ENCODE measurements at regions not wholly inside any gene's neighbourhood (a gene's known extent, or its start where the extent isn't known, plus 50 kb on each side); places are given as distances from the start of the nearest gene placed in this dataset.
A peak's percentile ranks its signal among the peaks of the same experiment; 100 is the strongest.

- TF ChIP-seq ZMYM2 (CRISPR knock-in tag; IDR thresholded peaks at IDR 0.05), result 0 out of 2 replicates have a peak, but pooled peaks have one; percentile 38
- no peak for TF ChIP-seq PRMT3 (CRISPR knock-in tag; IDR thresholded peaks at IDR 0.05; ENCODE audit: borderline replicate concordance, low read depth)
- TF ChIP-seq ZNF800 (CRISPR knock-in tag; IDR thresholded peaks at IDR 0.05), result peak; percentile 95
- no peak for TF ChIP-seq CBX2 (IDR thresholded peaks at IDR 0.05; ENCODE audit: low read depth, low read length)
- TF ChIP-seq CBX2 (CRISPR knock-in tag; IDR thresholded peaks at IDR 0.05; ENCODE audit: low read depth), result no peak
- TF ChIP-seq SMARCC2 (IDR thresholded peaks at IDR 0.05), result no peak
- TF ChIP-seq, protein P1, sequence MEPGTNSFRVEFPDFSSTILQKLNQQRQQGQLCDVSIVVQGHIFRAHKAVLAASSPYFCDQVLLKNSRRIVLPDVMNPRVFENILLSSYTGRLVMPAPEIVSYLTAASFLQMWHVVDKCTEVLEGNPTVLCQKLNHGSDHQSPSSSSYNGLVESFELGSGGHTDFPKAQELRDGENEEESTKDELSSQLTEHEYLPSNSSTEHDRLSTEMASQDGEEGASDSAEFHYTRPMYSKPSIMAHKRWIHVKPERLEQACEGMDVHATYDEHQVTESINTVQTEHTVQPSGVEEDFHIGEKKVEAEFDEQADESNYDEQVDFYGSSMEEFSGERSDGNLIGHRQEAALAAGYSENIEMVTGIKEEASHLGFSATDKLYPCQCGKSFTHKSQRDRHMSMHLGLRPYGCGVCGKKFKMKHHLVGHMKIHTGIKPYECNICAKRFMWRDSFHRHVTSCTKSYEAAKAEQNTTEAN (CRISPR knock-in tag; conservative IDR thresholded peaks at IDR 0.05), result 0 out of 2 replicates have a peak, but pooled peaks have one; percentile 45
- TF ChIP-seq, protein P2, sequence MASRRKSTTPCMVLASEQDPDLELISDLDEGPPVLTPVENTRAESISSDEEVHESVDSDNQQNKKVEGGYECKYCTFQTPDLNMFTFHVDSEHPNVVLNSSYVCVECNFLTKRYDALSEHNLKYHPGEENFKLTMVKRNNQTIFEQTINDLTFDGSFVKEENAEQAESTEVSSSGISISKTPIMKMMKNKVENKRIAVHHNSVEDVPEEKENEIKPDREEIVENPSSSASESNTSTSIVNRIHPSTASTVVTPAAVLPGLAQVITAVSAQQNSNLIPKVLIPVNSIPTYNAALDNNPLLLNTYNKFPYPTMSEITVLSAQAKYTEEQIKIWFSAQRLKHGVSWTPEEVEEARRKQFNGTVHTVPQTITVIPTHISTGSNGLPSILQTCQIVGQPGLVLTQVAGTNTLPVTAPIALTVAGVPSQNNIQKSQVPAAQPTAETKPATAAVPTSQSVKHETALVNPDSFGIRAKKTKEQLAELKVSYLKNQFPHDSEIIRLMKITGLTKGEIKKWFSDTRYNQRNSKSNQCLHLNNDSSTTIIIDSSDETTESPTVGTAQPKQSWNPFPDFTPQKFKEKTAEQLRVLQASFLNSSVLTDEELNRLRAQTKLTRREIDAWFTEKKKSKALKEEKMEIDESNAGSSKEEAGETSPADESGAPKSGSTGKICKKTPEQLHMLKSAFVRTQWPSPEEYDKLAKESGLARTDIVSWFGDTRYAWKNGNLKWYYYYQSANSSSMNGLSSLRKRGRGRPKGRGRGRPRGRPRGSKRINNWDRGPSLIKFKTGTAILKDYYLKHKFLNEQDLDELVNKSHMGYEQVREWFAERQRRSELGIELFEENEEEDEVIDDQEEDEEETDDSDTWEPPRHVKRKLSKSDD (CRISPR knock-in tag; IDR thresholded peaks at IDR 0.05; ENCODE audit: low read depth), result no peak
- TF ChIP-seq DBP (CRISPR knock-in tag; IDR thresholded peaks at IDR 0.05; ENCODE audit: not compliant biosample characterization), result no peak
- no peak for TF ChIP-seq ZNF674 (CRISPR knock-in tag; IDR thresholded peaks at IDR 0.05; ENCODE audit: low read depth)
- peak; percentile 85 for TF ChIP-seq RAD21 (CRISPR knock-in tag; IDR thresholded peaks at IDR 0.05)
- TF ChIP-seq ZFX (CRISPR knock-in tag; IDR thresholded peaks at IDR 0.05; ENCODE audit: low read depth), result peak; percentile 70
- TF ChIP-seq, protein P3, sequence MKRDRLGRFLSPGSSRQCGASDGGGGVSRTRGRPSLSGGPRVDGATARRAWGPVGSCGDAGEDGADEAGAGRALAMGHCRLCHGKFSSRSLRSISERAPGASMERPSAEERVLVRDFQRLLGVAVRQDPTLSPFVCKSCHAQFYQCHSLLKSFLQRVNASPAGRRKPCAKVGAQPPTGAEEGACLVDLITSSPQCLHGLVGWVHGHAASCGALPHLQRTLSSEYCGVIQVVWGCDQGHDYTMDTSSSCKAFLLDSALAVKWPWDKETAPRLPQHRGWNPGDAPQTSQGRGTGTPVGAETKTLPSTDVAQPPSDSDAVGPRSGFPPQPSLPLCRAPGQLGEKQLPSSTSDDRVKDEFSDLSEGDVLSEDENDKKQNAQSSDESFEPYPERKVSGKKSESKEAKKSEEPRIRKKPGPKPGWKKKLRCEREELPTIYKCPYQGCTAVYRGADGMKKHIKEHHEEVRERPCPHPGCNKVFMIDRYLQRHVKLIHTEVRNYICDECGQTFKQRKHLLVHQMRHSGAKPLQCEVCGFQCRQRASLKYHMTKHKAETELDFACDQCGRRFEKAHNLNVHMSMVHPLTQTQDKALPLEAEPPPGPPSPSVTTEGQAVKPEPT (CRISPR knock-in tag; IDR thresholded peaks at IDR 0.05; ENCODE audit: low read depth), result no peak
- TF ChIP-seq MYNN (CRISPR knock-in tag; IDR thresholded peaks at IDR 0.05; ENCODE audit: low read depth), result no peak
- 0 out of 2 replicates have a peak, but pooled peaks have one; percentile 56 for TF ChIP-seq ZNF256 (CRISPR knock-in tag; conservative IDR thresholded peaks at IDR 0.05)
- TF ChIP-seq CCDC6 (CRISPR knock-in tag; IDR thresholded peaks at IDR 0.05), result peak; percentile 56; the same call in 1 of the 2 replicates
- TF ChIP-seq, protein P4, sequence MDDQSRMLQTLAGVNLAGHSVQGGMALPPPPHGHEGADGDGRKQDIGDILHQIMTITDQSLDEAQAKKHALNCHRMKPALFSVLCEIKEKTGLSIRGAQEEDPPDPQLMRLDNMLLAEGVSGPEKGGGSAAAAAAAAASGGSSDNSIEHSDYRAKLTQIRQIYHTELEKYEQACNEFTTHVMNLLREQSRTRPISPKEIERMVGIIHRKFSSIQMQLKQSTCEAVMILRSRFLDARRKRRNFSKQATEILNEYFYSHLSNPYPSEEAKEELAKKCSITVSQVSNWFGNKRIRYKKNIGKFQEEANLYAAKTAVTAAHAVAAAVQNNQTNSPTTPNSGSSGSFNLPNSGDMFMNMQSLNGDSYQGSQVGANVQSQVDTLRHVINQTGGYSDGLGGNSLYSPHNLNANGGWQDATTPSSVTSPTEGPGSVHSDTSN (CRISPR knock-in tag; IDR thresholded peaks at IDR 0.05; ENCODE audit: borderline replicate concordance), result no peak
- TF ChIP-seq ZNF558 (CRISPR knock-in tag; IDR thresholded peaks at IDR 0.05; ENCODE audit: borderline replicate concordance), result no peak
Observed at GRCh38 chr6:56843476-56844349, 111.2 kb upstream of the BEND6 start (continued).

All from HepG2 (cell line).